NOMO-1 treated with DMSO at 0.1 percent for 48 hours (cell line): ENCODE measurements at regions not wholly inside any gene's neighbourhood (a gene's known extent, or its start where the extent isn't known, plus 50 kb on each side); places are given as distances from the start of the nearest gene placed in this dataset.
"Not testable (repeated sequence)": the region's sequence is repeated elsewhere in the genome, so short reads cannot be mapped to it uniquely, and the experiment has no call there.

Source experiments
- DNase-seq: peaks from one replicate; lab custom pipeline; 2025; ENCODE audit not compliant: unreplicated experiment; lab: John Stamatoyannopoulos, UW

DNA sequence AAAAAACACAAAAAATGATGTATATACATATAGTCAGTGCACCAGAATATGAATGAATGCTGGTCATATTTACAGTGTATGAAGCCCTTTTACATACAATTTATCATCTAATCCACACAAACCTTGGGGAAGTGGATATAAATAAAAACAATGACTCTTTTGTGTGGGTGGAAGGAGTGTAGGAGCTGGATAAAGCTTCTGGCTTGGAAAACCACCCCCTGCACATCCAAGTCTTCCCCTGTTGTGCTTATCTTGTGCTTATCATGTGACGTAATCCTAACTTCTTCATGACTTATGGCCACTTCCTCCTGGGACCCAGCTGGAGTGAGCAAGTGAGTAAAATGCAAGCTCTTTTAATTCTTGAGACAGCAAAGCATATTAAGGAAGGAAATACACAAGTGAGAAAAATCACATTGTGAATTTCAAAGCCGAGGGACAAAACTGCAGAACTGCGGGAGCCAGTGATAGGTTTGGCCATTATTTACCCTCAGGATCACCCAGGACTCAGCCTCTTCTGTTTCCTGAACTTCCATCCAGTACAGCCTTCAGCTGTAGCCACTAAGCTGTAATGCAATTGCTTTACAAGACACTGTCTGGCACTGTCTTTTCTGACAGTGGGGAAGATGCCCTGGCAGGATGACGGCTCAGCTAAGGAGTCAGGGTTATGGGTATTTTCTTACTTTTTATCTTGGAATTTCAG lies 104.0 kb upstream of the PPM1J start:
- peak; percentile 84 for DNase-seq

DNA sequence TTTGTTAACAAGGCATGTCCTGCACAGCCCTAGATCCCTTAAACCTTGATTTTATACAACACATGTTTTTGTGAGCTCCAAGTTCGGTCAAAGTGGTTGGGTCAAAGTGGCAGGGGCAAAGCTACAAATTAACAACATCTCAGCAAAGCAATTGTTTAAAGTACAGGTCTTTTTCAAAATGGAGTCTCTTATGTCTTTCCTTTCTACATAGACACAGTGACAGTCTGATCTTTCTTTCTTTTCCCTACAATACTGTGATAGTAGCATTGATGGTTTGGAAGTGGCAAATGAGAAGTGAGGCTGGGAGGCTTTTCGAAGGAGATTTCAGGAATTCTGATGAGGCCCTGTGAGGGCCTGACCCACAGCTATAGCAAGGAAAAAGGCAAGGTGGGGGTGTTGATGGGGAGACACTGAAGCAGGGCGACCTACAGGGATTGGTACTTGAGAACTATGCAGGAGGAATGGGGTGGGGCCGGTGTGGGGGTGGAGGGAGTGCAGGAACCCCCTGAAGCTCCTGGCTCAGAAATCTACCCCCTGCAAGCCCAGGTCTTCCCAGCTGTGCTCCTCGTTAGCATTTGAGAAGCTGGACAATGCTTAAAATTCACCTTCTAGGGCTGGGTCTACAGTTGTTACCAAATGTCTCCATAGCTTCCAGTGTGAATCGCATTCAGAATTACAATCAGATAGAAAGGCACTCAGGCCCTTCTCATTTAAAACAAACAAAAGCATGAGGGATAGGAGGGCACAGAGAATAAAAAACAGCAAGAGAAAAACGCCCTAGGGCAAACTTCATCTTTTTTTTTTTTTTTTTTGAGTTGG lies 102.6 kb upstream of the PPM1J start:
- no peak for DNase-seq

DNA sequence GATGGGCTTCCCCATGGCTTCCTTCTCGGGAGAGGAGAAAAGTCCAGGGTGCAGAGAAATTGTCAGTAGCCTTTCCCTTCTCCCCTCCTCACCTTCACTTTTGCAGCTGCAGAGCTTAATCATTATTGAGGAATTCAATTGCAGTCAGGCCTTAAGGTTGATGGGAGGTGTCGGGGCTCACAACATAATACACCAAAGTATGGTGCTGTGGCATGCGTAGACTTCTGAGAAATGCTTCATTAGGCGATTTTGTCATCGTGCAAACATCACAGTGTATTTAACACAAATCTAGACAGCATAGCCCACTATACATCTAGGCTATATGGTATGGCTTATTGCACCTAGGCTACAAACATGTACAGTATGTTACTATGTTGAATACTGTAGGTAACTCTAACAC lies 100.2 kb upstream of the PPM1J start:
- DNase-seq: no peak

DNA sequence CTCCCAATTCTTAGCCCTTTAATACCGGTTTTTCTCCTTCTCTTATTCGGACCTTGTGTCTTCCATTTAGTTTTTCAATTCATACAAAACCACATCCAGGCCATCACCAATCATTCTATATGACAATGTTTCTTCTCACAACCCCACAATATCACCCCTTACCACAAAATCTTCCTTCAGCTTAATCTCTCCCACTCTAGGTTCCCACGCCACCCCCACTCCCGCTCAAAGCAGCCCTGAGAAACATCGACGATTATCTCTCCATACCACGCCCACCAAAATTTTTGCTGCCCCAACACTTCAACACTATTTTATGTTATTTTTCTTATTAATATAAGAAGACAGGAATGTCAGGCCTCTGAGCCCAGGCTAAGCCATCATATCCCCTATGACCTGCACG lies 99.5 kb upstream of the PPM1J start:
- not testable (repeated sequence) for DNase-seq

DNA sequence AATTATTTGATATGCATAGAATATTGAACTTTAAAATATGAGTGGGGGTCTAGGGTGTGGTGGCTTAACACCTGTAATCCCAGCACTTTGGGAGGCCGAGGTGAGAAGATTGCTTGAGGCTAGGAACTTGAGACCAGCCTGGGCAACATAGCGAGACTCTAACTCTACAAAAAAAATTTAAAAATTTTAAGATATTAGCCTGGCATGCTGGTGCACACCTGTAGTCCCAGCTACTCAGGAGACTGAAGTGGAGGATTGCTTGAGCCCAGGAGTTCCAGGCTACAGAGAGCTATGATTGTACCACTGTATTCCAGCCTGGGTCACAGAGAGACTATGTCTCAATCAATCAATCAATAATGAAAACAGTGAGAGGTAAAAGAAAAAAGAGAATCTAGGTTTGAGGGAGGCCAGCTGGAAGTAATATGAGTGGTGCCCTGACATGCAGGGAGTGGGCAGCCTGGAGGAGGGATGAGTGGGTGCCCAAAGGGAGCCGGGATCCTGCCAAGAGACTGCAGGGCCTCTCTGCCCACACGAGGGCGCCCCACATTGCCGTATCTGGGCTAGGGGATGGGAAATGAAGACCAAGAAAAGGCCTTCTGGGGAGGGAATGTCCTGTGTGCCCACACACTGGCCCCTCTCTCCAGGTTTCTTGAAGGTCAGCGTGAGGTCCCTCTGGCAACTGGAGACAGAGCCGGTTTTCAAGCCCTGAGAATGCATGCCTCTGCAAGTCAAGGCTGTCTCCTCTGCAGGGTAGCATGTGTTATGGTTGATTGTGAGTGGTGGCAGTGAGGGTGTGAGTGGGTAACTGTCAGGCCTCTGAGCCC lies 93.9 kb upstream of the PPM1J start:
- peak; percentile 27 for DNase-seq

DNA sequence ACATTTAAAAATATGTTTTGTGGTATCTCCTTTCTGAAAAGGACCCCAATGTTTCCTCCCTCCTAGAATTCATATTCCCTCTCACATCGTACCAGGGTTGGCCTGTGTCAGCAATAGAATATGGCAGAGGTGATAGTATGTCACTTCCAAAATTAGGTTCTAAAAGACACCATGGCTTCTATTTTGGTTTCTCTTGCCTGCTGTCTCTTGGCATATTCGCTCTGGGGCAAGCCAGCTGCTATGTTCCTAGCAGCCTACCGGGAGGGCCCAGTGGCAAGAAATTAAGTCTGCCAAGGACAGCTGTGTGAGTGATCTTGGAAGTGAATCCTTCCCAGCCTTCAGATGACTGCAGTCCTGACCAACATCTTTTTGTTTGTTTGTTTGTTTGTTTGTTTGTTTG lies 92.9 kb upstream of the PPM1J start:
- DNase-seq: no peak

DNA sequence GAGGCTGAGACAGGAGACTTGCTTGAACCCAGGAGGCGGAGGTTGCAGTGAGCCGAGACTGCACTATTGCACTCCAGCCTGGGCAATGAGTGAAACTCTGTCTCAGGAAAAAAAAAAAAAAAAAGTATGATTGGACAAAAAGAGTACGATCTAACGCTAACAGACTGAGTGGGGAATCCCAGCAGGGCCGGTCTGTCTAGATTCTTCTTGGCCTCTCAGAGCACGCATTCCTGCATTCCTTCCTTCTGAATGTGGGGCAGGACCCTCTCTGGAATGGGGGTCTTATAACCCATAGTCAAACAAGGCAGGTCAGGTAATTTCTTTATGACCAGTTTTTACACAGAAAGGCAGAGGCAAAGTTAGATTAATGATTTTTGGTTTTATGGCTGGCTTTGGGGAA lies 92.0 kb upstream of the PPM1J start:
- no peak for DNase-seq

DNA sequence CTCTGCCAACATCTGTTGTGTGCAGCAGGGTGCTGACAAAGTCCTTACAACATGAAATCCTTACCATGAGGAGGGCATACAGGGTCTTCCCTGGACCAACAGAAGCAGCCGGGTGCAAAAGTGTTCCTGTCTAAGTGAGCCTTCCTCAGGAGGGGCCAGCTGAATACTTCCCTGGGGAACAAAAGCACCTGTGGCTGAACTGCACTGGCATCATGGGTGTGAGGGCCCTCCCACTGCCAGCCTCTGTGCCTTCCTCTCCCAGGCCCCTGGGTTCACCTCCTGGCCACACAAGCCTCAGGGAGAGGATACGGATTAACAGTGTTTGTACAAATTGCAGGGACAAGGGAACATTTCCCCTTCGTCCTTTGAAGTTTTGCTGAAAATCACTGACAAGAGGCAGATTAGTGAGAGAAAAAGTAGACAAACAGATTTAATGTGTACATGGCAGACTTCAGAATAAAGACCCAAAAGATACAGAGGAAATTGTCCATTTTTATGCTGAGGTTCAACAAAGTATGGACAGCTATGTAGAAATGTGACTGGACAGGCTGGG lies 91.0 kb upstream of the PPM1J start:
- DNase-seq: no peak

DNA sequence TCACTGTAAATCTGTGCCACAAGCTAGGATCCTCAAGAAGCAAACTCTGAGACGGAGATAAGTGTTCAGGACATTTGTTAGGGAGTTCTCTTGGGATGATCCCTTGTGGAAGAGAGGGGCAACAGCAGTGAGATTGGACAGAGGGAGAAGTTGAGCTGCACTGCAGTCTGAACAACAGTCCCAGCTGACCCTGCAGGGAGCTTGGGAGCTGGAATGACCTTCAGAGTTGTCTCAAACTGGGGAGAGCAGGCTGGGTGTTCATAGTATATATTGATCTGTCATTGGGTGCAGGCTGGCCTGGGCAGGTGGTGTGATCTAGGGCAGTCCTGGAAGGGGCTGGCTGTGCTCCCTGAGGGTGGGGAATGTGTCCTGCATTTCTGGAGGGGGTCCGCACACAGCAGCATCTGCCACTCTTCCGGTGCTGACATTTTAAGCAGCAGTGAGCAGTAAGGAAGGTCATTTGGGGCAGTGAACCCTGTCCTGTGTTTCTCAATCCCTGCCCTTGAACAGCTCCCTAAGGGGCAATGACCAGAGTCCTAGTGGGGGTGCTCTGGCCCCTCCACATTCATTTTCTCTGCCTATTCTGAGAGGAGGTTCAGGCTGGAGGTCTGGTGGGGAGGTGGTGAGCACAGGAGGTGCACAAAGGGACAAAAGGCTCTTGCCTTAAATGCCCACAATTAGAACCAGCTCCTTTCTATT lies 90.2 kb upstream of the PPM1J start:
- no peak for DNase-seq

DNA sequence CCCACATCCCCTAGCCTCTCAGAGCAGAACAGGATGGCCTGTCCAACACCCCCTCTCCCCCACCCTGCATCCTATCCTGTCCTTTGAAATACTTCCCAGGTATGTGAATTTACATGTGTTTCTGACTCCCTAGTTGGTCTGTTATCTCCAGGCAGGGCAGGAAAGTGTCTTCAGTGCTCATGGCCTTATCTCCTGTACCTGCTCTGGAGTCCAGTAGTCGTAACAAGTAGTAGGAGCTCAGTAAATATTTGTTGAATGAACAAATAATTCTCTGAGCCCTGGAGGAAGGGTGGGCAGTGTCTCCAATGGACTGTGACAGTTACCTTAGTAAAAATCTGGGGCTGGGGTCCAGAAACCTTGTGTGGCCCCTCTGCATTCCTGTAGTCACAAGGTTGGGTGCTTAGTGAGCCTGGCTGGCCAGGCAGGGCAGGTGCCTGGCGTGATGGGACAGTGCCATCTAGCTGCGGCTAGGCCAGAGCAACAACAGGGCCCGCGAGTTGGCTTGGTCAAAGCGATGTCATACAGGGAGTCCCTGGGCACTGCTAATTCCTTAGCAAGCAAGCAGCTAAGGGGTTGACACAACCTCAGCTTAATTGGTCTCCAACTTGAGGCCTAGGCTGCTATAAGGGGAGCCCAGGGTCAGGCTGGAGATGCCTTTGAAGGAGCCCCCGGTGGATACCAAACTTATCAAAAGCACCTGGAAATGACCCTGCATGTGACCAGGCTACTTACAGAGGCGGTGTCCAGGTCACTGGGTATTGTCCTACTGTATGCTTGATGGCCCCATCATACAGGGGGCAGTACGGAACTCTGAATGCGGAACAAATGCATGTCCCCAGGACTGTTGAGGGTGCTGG lies 89.0 kb upstream of the PPM1J start:
- DNase-seq: peak; percentile 53

DNA sequence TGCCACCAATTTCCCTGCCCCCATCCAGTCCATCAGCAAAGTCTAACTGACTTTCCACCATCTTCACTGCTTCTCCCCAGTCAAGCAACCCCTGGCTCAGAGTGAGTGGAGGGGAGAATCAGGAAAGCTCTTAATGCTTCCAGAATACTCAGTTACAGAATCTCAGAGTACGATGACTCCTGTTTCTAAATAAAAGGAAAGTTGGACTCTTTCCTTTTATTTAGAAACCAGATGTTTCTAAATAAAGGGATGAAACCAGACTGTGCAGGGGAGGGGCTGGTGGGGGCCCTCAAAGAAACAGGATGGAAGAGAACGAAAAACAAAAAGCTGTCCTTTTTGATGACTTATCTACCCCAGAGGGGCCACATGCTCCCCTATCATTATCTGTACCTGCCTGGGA lies 85.2 kb upstream of the PPM1J start:
- DNase-seq: no peak

DNA sequence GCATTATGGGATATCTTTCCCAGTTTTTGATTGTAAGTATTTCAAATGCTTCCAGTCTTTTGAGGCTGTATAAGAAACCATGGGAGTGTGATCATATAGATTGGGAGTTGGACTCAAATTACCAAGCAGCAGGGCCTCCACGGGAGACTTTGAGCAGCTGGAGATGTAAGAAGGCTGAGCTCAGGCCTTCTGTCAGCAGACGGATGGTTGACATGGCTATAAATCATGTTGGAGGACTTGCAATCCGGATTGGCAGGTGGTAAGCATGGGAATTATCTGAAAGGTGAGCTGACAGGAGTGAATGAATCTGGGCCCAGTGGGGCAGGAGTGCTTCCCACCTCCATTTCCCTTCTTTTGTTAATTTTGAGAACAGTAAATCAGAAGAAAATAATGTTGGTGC lies 83.2 kb upstream of the PPM1J start:
- DNase-seq: no peak

DNA sequence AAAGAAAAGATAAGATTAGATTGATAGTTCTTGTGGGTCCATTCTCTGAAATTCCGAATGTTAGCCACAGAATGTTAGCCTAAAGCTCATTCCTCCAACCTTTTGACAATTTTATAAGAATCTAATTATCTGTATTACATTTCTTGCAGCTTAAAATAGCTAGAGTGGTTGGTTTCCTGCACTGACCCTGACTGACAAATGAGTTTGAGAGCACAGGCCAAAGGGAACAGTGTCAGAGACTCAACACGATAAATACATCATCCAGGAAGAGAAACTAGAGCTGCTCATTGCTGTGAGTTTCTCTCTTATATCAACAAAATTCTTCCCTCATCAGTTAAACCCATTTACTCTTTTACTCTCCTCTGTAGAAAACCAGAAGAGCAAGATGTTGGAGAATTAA lies 82.1 kb upstream of the PPM1J start:
- DNase-seq: no peak

DNA sequence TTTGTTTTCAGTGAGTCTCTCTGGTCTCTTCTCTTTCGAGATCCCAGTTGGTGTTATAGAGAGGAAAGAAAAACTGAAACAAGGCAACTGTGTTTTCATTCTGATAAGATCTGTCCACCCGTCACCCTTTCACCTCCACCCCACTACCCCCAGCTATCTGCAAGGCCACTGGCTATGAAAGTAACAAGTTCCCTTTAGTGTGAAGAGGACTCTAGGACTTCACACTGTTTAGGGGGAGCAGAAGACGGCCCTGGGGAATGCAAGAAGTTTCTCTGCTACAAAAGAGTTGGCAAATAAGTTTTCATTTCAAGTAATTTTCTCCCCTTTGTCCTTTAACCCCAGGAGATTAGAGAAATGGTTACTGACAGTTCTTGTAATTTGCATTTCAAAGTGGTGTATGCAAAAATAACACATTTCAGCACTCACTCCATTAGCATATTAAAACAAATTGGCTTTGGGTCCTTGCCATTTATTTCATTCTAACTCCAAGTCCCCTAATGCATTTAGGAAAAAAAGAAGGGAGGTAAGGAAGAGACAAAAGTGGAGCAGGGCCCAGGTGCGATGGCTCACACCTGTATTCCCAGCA lies 79.6 kb upstream of the PPM1J start:
- no peak for DNase-seq

DNA sequence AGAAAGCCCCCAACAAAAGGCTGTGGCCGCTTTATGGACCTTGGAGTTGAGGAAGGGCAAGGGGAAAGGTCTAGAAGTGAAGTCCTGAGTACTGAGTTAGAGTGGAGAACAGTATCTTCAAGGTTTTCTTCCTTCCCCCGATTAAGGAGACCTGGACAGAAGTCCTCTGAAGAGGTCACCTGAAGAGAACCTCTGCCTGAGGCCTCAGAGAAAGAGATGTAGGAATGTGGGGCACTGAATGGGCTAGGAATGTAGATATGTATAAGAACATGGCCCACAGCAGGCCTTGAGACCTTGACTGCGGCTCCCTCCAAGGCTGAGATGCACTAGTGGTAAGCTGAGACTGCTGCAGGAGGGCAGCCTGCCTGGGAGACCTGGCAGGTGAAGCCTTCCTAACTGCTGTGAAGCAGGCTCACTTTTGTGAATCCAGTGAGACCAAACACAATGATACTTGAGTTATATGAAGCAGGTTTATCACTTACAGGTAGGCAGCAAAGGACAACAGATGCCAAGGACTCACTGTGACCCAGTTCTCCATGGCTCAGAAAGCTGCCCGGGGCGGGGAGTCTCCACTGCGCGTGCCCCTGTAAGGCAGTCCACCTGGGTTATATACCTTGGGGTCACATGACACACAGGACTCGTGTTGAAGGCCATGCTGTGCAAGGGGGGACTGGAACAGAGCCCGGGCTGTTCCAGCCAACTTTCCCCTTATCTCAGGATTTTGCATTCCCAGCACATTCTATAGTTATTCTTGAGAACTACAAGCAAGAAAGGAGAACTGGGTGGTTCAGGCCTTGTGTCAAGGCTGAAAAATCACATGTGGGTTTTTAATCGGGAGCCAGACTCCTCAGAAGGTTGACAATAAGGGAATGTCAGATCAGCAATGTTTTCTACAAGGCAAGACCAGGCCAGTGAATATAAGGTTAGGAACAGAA lies 78.8 kb upstream of the PPM1J start:
- no peak for DNase-seq

DNA sequence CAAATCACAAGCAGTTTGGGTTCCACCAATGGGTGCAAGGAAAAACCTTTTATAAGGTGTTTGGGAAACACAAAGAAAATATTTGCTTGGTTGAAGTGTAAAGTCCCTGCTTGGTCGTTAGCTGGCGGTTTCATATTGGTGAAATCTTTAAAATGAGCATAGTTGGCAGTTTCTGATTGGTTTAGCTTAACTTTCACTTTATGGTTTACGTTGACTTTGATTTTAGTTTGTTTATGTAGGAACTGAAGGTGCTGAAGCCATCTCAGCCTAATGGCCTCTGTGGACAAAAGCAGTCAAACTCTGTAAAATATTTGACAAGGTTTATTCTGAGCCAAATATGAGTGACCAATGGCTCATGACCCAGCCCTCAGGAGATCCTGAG lies 76.6 kb upstream of the PPM1J start:
- DNase-seq: no peak

DNA sequence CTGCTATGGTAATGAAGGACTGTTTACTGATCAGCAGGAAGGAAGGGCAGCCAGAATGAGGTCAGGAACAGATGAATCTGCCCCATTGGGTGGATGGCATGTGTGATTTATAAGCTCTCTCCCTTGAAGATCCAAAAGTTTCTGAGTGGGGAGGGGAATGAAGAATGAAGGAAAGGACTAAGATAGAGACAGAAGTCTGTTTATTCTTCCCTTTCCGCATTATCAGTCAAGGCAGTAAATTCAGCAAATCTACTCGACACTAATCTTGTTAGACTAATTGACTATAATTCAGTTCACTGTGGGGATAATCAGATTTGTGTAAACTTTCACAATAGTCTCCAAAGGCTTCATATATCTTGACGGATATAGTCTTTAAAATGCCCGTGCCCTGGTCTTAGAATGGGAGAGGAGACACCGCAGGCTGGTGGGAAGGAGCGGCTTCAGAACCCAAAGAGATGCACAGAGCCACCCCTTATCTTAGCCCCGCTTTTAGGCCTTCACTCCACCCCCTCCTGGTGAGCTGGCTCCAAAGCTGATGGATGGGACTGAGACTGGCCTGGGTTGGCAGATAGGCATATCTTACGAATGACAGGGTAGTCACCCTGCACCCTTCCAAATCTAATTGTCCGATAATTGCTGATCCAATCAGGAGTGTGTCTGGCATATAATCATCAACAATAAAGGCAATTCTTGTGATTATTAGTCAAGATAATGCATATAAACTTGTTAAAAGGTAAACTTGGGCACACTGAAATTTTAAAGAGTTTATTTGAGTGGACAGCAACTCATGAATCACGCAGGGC lies 76.0 kb upstream of the PPM1J start:
- DNase-seq: no peak

DNA sequence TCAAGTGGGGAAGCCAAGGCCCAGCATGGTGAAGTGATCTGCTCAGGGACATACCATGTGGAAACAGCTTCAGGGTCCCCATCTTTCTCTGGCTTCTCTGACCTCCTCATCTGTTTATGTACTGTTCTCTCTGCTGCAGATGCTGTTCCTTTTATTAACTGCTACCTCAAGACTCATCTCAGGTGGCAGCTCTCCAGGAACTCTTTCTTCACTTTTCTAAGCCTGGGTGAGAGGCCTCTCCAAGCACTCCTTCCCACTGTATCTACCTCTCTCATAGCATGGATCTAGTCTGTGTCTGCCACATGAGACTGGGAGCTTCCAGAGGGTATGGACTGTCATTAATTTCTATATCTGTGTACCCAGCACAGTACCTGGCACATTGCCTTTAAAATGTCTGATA lies 73.4 kb upstream of the PPM1J start:
- no peak for DNase-seq
